ENCODE measurements at regions not wholly inside any gene's neighbourhood (a gene's known extent, or its start where the extent isn't known, plus 50 kb on each side); places are given as distances from the start of the nearest gene placed in this dataset.

GRCh38 chr7:106417273-106417902 lies 132.6 kb upstream of the NAMPT start:
- no peak for DNase-seq

GRCh38 chr7:106416430-106416829 lies 131.6 kb upstream of the NAMPT start:
- DNase-seq, result no peak

GRCh38 chr7:106415433-106415832 lies 130.7 kb upstream of the NAMPT start:
- no peak for DNase-seq

GRCh38 chr7:106413446-106413845 lies 128.7 kb upstream of the NAMPT start:
- DNase-seq, result no peak

- DNase-seq, result no peak
Measured at GRCh38 chr7:106405697-106406141, 120.9 kb upstream of the NAMPT start.

GRCh38 chr7:106402898-106403297 lies 118.1 kb upstream of the NAMPT start:
- no peak for DNase-seq

GRCh38 chr7:106400923-106401322 lies 116.1 kb upstream of the NAMPT start:
- no peak for DNase-seq

GRCh38 chr7:106398786-106399185 lies 114.0 kb upstream of the NAMPT start:
- no peak for DNase-seq

GRCh38 chr7:106397994-106398393 lies 113.2 kb upstream of the NAMPT start:
- no peak for DNase-seq

- DNase-seq, result no peak
Measured at GRCh38 chr7:106394526-106394925, 109.7 kb upstream of the NAMPT start.

GRCh38 chr7:106393564-106394251 lies 108.9 kb upstream of the NAMPT start:
- DNase-seq, result no peak

GRCh38 chr7:106392590-106392989 lies 107.8 kb upstream of the NAMPT start:
- DNase-seq, result no peak

GRCh38 chr7:106392144-106392543 lies 107.4 kb upstream of the NAMPT start:
- DNase-seq, result no peak

GRCh38 chr7:106386958-106387357 lies 102.2 kb upstream of the NAMPT start:
- no peak for DNase-seq

- no peak for DNase-seq
Measured at GRCh38 chr7:106384373-106384772, 99.6 kb upstream of the NAMPT start.

GRCh38 chr7:106382929-106383328 lies 98.1 kb upstream of the NAMPT start:
- DNase-seq, result no peak

- no peak for DNase-seq
Measured at GRCh38 chr7:106382129-106382528, 97.3 kb upstream of the NAMPT start.

GRCh38 chr7:106381252-106381651 lies 96.5 kb upstream of the NAMPT start:
- no peak for DNase-seq

GRCh38 chr7:106377847-106378361 lies 93.1 kb upstream of the NAMPT start:
- no peak for DNase-seq

- DNase-seq, result no peak
Measured at GRCh38 chr7:106376026-106376799, 91.4 kb upstream of the NAMPT start.

GRCh38 chr7:106375499-106375898 lies 90.7 kb upstream of the NAMPT start:
- DNase-seq, result no peak

GRCh38 chr7:106374437-106374836 lies 89.7 kb upstream of the NAMPT start:
- DNase-seq, result no peak

- no peak for DNase-seq
Measured at GRCh38 chr7:106372595-106373318, 88.0 kb upstream of the NAMPT start.
